Calu3 (cell line): ENCODE measurements at regions not wholly inside any gene's neighbourhood (a gene's known extent, or its start where the extent isn't known, plus 50 kb on each side); places are given as distances from the start of the nearest gene placed in this dataset.

Experiments used
- BruUV-seq: library from RNA; stranded (reverse); fragments of 400-500 nt; replicated peaks from 2 replicates; lab custom pipeline; 2021; lab: Mats Ljungman, UMichigan
- CTCF ChIA-PET: fragments of 300-600 bp; sonication (Branson Sonifier 250); formaldehyde crosslinking; loops from one replicate; lab custom pipeline; 2022; ENCODE audit warnings: antibody characterized with exemption; lab: Charles Lee
- DNase-seq: peaks from one replicate; pipeline ENCODE4 v3.0.0; 2022
- H3K27ac Mint-ChIP-seq: one replicate; pipeline ENCODE4 v1.8.0; 2022; ENCODE audit warnings: mixed read lengths; ENCODE audit not compliant: unreplicated experiment
- H3K27me3 Mint-ChIP-seq: one replicate; pipeline ENCODE4 v1.8.0; 2022; ENCODE audit warnings: mixed read lengths; ENCODE audit not compliant: unreplicated experiment
- H3K36me3 Mint-ChIP-seq: one replicate; pipeline ENCODE4 v1.8.0; 2022; ENCODE audit warnings: mild to moderate bottlenecking, moderate library complexity, mixed read lengths; ENCODE audit not compliant: insufficient read depth, unreplicated experiment
- H3K4me1 Mint-ChIP-seq: one replicate; pipeline ENCODE4 v1.8.0; 2022; ENCODE audit warnings: mild to moderate bottlenecking, low read depth, mixed read lengths; ENCODE audit not compliant: unreplicated experiment
- H3K4me3 Mint-ChIP-seq: one replicate; pipeline ENCODE4 v1.8.0; 2022; ENCODE audit warnings: mild to moderate bottlenecking, low read depth, moderate library complexity, mixed read lengths; ENCODE audit not compliant: unreplicated experiment
- H3K9me3 Mint-ChIP-seq: one replicate; pipeline ENCODE4 v1.8.0; 2022; ENCODE audit warnings: low read depth, mixed read lengths; ENCODE audit not compliant: unreplicated experiment
- CTCF ChIP-seq: fragments of 200-600 bp; IDR thresholded peaks from one replicate; pipeline ENCODE4 v1.8.0; 2022; ENCODE audit warnings: antibody characterized with exemption; ENCODE audit not compliant: unreplicated experiment
- intact Hi-C: fragments of 100-400 bp; cut with micrococcal nuclease; formaldehyde crosslinking; loops from one replicate; pipeline ENCODE4 v1.10.0; 2022; ENCODE audit not compliant: unreplicated experiment

GRCh38 chr14:66404051-66404545, 82.1 kb upstream of the CCDC196 start:
- Mint-ChIP-seq H3K4me3 (no peak overlapping the region), H3K36me3 (no peaks in the 10 kb centered on the region), H3K27me3 (no peaks in the 10 kb centered on the region), H3K4me1 (peaks cover 9% of the 10 kb centered on the region), H3K9me3 (no peaks in the 10 kb centered on the region), H3K27ac (no peak overlapping the region)
- intact Hi-C loops, result loop anchor here (5.0 kb wide), 2 partner anchors 258 to 713 kb away; no protein-coding TSS in a partner anchor
- no TSS peak for BruUV-seq
- CTCF ChIA-PET, result interaction anchor here (1.2 to 3.6 kb wide), 3 partner anchors 25 to 49 kb away, joined by 3 to 61 read pairs (median 5); no protein-coding TSS in a partner anchor
- DNase-seq, result no peak
- no peak for TF ChIP-seq CTCF

GRCh38 chr14:66405158-66405557, 81.0 kb upstream of the CCDC196 start:
- H3K4me1 Mint-ChIP-seq, result peaks cover 9% of the 10 kb centered on the region
- BruUV-seq, result no TSS peak
- no peak overlapping the region for H3K4me3 Mint-ChIP-seq
- peak; percentile 26 for DNase-seq
- intact Hi-C loops, result no loop called here
- H3K27me3 Mint-ChIP-seq, result no peaks in the 10 kb centered on the region
- CTCF ChIA-PET, result interaction anchor here (1.2 to 3.6 kb wide), 2 partner anchors 45 to 103 kb away, joined by 3 to 61 read pairs; partner anchors contain the start of gene GPHN
- no peaks in the 10 kb centered on the region for H3K36me3 Mint-ChIP-seq
- no peak for TF ChIP-seq CTCF
- H3K9me3 Mint-ChIP-seq, result no peaks in the 10 kb centered on the region
- no peak overlapping the region for H3K27ac Mint-ChIP-seq

GRCh38 chr14:66413901-66414300, 72.3 kb upstream of the CCDC196 start:
- Mint-ChIP-seq H3K9me3 (no peaks in the 10 kb centered on the region), H3K4me1 (no peaks in the 10 kb centered on the region), H3K27me3 (no peaks in the 10 kb centered on the region), H3K27ac (no peak overlapping the region), H3K36me3 (no peaks in the 10 kb centered on the region), H3K4me3 (no peak overlapping the region)
- no peak for TF ChIP-seq CTCF
- BruUV-seq, result no TSS peak
- no peak for DNase-seq
- intact Hi-C loops, result no loop called here
- CTCF ChIA-PET, result interaction anchor here (0.9 kb wide), 1 partner anchor 11 kb away, joined by 3 read pairs; no protein-coding TSS in a partner anchor

- Mint-ChIP-seq H3K36me3 (no peaks in the 10 kb centered on the region), H3K27me3 (no peaks in the 10 kb centered on the region), H3K4me3 (no peak overlapping the region), H3K9me3 (no peaks in the 10 kb centered on the region), H3K27ac (no peak overlapping the region), H3K4me1 (no peaks in the 10 kb centered on the region)
- BruUV-seq, result no TSS peak
- intact Hi-C loops, result no loop called here
- CTCF ChIA-PET, result interaction anchor here (0.9 kb wide), 1 partner anchor 11 kb away, joined by 3 read pairs; no protein-coding TSS in a partner anchor
- DNase-seq, result no peak
- no peak for TF ChIP-seq CTCF
Observed at GRCh38 chr14:66414511-66414910, 71.7 kb upstream of the CCDC196 start.
